ENCODE measurements at regions not wholly inside any gene's neighbourhood (a gene's known extent, or its start where the extent isn't known, plus 50 kb on each side); places are given as distances from the start of the nearest gene placed in this dataset.

GRCh38 chr9:16303506-16303905 is 567.0 kb downstream of the BNC2 start:
- DNase-seq: no peak
- no peak for TF ChIP-seq CTCF (IDR thresholded peaks at IDR 0.05)
- H3K4me1 ChIP-seq (ENCODE audit: low read depth): no peaks in the 10 kb centered on the region
- intact Hi-C loops (cut with DNase I, micrococcal nuclease): no loop called here
- ATAC-seq: no peak
- H3K9me3 ChIP-seq: no peaks in the 10 kb centered on the region
- no peaks in the 10 kb centered on the region for H3K36me3 ChIP-seq (ENCODE audit: low read depth)
- H3K4me3 ChIP-seq: no peak overlapping the region

DNA sequence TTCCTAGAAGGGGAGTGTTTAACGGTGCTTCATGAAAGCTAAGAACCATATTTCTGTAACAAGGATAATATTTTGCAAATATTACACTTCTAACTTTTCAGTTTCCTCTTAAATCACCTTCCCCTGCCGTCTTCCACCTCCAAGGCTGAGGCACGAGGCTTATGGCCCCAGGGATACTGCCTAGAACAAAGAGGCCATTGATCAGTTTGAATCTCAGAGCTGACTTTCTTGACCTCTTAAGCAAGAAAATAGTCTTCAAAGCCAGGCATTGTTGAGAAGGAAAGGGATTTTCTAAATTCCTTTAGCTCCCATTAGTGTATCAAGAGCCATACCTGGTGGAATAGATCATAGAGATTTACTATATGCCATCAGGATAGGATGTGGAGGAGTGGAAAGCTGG is 566.2 kb downstream of the BNC2 start:
- no peaks in the 10 kb centered on the region for H3K36me3 ChIP-seq (ENCODE audit: low read depth)
- intact Hi-C loops (cut with DNase I, micrococcal nuclease): no loop called here
- DNase-seq (no peak), ATAC-seq (no peak)
- no peak overlapping the region for H3K4me3 ChIP-seq
- H3K4me1 ChIP-seq (ENCODE audit: low read depth): no peaks in the 10 kb centered on the region
- H3K9me3 ChIP-seq: no peaks in the 10 kb centered on the region
- TF ChIP-seq CTCF (IDR thresholded peaks at IDR 0.05): no peak

GRCh38 chr9:16306586-16306985 is 563.9 kb downstream of the BNC2 start:
- H3K9me3 ChIP-seq: no peaks in the 10 kb centered on the region
- H3K4me3 ChIP-seq: no peak overlapping the region
- DNase-seq (no peak), ATAC-seq (no peak)
- TF ChIP-seq CTCF (IDR thresholded peaks at IDR 0.05): no peak
- intact Hi-C loops (cut with DNase I, micrococcal nuclease): no loop called here
- no peaks in the 10 kb centered on the region for H3K4me1 ChIP-seq (ENCODE audit: low read depth)
- H3K36me3 ChIP-seq (ENCODE audit: low read depth): no peaks in the 10 kb centered on the region

- H3K36me3 ChIP-seq (ENCODE audit: low read depth): no peaks in the 10 kb centered on the region
- no peaks in the 10 kb centered on the region for H3K9me3 ChIP-seq
- no peak overlapping the region for H3K4me3 ChIP-seq
- DNase-seq: no peak
- ATAC-seq: no peak
- TF ChIP-seq CTCF (IDR thresholded peaks at IDR 0.05): no peak
- no peaks in the 10 kb centered on the region for H3K4me1 ChIP-seq (ENCODE audit: low read depth)
- intact Hi-C loops (cut with DNase I, micrococcal nuclease): no loop called here
These were observed 562.8 kb downstream of the BNC2 start for GRCh38 chr9:16307626-16308195.

- TF ChIP-seq CTCF (IDR thresholded peaks at IDR 0.05): no peak
- intact Hi-C loops (cut with DNase I, micrococcal nuclease): no loop called here
- no peaks in the 10 kb centered on the region for H3K9me3 ChIP-seq
These were observed 561.8 kb downstream of the BNC2 start for GRCh38 chr9:16308645-16309044.

DNA sequence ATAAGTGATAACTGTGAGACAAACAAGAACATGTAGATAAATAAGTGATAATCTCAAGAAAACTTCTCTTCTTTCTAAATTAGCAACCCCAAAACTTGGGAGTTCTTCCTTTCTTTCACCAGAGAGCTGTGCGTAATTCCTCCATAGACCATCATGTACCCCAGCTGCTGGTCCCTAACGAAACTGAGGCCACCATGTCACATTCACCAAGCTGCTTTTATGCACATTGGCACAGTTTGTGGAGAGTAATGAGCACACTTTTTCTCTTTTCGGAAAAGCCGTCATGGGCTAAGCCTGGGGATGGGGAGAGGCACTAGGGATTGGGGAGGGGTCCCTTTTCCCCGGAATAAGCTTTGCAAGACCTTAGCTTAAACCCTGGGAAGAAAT is 561.4 kb downstream of the BNC2 start:
- no peak for TF ChIP-seq CTCF (IDR thresholded peaks at IDR 0.05)
- no peak for DNase-seq
- no peaks in the 10 kb centered on the region for H3K9me3 ChIP-seq
- no peaks in the 10 kb centered on the region for H3K4me1 ChIP-seq (ENCODE audit: low read depth)
- no peaks in the 10 kb centered on the region for H3K36me3 ChIP-seq (ENCODE audit: low read depth)
- intact Hi-C loops (cut with DNase I, micrococcal nuclease): no loop called here
- no peak overlapping the region for H3K4me3 ChIP-seq
- ATAC-seq: no peak

More at GRCh38 chr9:16308645-16309044, 561.8 kb downstream of the BNC2 start:
- H3K4me1 ChIP-seq (ENCODE audit: low read depth): no peaks in the 10 kb centered on the region
- DNase-seq (no peak), ATAC-seq (no peak)
- no peak overlapping the region for H3K4me3 ChIP-seq
- no peaks in the 10 kb centered on the region for H3K36me3 ChIP-seq (ENCODE audit: low read depth)

Data from mucosa of descending colon (tissue), 3 donors.